GM23338 (cell line): ENCODE measurements at regions not wholly inside any gene's neighbourhood (a gene's known extent, or its start where the extent isn't known, plus 50 kb on each side); places are given as distances from the start of the nearest gene placed in this dataset.

Experiments used
- ATAC-seq: fragments of 200-7000 bp; cut with Tn5 transposase; 3 replicates; pipeline ENCODE4 v1.9.1; 2020
- DNase-seq: peaks from one replicate; pipeline ENCODE4 v3.0.0-alpha.2; 2015; ENCODE audit warnings: low spot score
- H2AFZ ChIP-seq: fragments of 200-600 bp; sonication (generic); 2 replicates; pipeline ENCODE4 v1.8.0; 2016; ENCODE audit warnings: antibody characterized with exemption, mild to moderate bottlenecking, moderate library complexity
- H3F3A ChIP-seq: fragments of 200-600 bp; sonication (generic); replicated peaks from 2 replicates; pipeline ENCODE4 v1.8.0; 2017; ENCODE audit warnings: antibody characterized with exemption, mixed run types, low read depth
- H3K27ac ChIP-seq: fragments of 200-600 bp; sonication (generic); 2 replicates; pipeline ENCODE4 v1.6.1; 2016; ENCODE audit warnings: low read depth
- H3K27me3 ChIP-seq: fragments of 200-600 bp; sonication (generic); 2 replicates; pipeline ENCODE4 v1.8.0; 2016; ENCODE audit warnings: mild to moderate bottlenecking, mixed run types, moderate library complexity; ENCODE audit not compliant: insufficient read depth
- H3K36me3 ChIP-seq: fragments of 200-600 bp; sonication (generic); 2 replicates; pipeline ENCODE4 v1.8.0; 2016; ENCODE audit warnings: mild to moderate bottlenecking; ENCODE audit not compliant: insufficient read depth
- H3K4me1 ChIP-seq: fragments of 200-600 bp; sonication (generic); 2 replicates; pipeline ENCODE4 v1.8.0; 2016; ENCODE audit warnings: mild to moderate bottlenecking, moderate library complexity; ENCODE audit not compliant: insufficient read depth
- H3K4me2 ChIP-seq: fragments of 200-600 bp; sonication (generic); 2 replicates; pipeline ENCODE4 v1.7.1; 2017; ENCODE audit warnings: mixed run types
- H3K4me3 ChIP-seq: fragments of 200-600 bp; sonication (generic); 2 replicates; pipeline ENCODE4 v1.6.1; 2016; ENCODE audit warnings: mixed run types
- H3K79me2 ChIP-seq: fragments of 200-600 bp; sonication (generic); replicated peaks from 2 replicates; pipeline ENCODE4 v1.8.0; 2017; ENCODE audit warnings: mild to moderate bottlenecking; ENCODE audit not compliant: insufficient read depth
- H3K9me2 ChIP-seq: fragments of 200-600 bp; sonication (generic); 2 replicates; pipeline ENCODE4 v1.8.0; 2017; ENCODE audit not compliant: insufficient read depth
- H4K20me1 ChIP-seq: fragments of 200-600 bp; sonication (generic); replicated peaks from 2 replicates; pipeline ENCODE4 v1.8.0; 2017; ENCODE audit warnings: mild to moderate bottlenecking; ENCODE audit not compliant: insufficient read depth
- H3K27ac Mint-ChIP-seq: 2 replicates; pipeline ENCODE4 v1.8.0; 2020; ENCODE audit warnings: inconsistent platforms, mild to moderate bottlenecking, moderate library complexity, mixed read lengths
- H3K27me3 Mint-ChIP-seq: 3 replicates; pipeline ENCODE4 v1.8.0; 2022; ENCODE audit warnings: low read depth, mild to moderate bottlenecking, moderate library complexity, mixed read lengths, inconsistent platforms; ENCODE audit not compliant: insufficient read depth, poor library complexity
- H3K36me3 Mint-ChIP-seq: 3 replicates; pipeline ENCODE4 v1.8.0; 2021; ENCODE audit warnings: low read depth, mild to moderate bottlenecking, inconsistent platforms, moderate library complexity, mixed read lengths
- H3K4me1 Mint-ChIP-seq: 3 replicates; pipeline ENCODE4 v1.8.0; 2020; ENCODE audit warnings: mild to moderate bottlenecking, inconsistent platforms, mixed read lengths
- H3K4me3 Mint-ChIP-seq: 3 replicates; pipeline ENCODE4 v1.8.0; 2021; ENCODE audit warnings: moderate library complexity, mild to moderate bottlenecking, inconsistent platforms, mixed read lengths
- H3K9me3 Mint-ChIP-seq: 3 replicates; pipeline ENCODE4 v1.8.0; 2020; ENCODE audit warnings: moderate library complexity, mild to moderate bottlenecking, inconsistent platforms, mixed read lengths
- CREB1 ChIP-seq: fragments of 250-450 bp; sonication (Bioruptor Pico); IDR thresholded peaks from 2 replicates; pipeline ENCODE4 v1.5.0; 2020; ENCODE audit warnings: low read depth, mild to moderate bottlenecking, moderate library complexity
- CTCF ChIP-seq, 2 experiments: fragments of 200-600 bp in 1 of 2; sonication (generic) in 1 of 2; conservative IDR thresholded peaks; 2 replicates each; pipeline versions ENCODE4 v1.5.1 to v1.6.1; 2016 to 2017; ENCODE audit warnings: antibody characterized with exemption in 2 of 2, low read depth in 2 of 2, mild to moderate bottlenecking in 2 of 2, moderate library complexity in 1 of 2
- EZH2 ChIP-seq: fragments of 200-600 bp; sonication (generic); IDR thresholded peaks from one replicate; pipeline ENCODE4 v1.8.0; 2017; ENCODE audit warnings: antibody characterized with exemption, mild to moderate bottlenecking, low read depth; ENCODE audit not compliant: unreplicated experiment
- EZH2phosphoT487 ChIP-seq: fragments of 200-600 bp; sonication (generic); IDR thresholded peaks from one replicate; pipeline ENCODE4 v1.8.1; 2018; ENCODE audit warnings: antibody characterized with exemption; ENCODE audit not compliant: unreplicated experiment
- JUNB ChIP-seq: IDR thresholded peaks from one replicate; pipeline ENCODE4 v1.6.1; 2016; ENCODE audit warnings: antibody characterized with exemption; ENCODE audit not compliant: unreplicated experiment
- NANOG ChIP-seq: IDR thresholded peaks from 2 replicates; pipeline ENCODE4 v1.6.1; 2016; ENCODE audit warnings: antibody characterized with exemption, borderline replicate concordance
- POLR2AphosphoS5 ChIP-seq: IDR thresholded peaks from 2 replicates; pipeline ENCODE4 v1.6.1; 2016; ENCODE audit warnings: antibody characterized with exemption, low read depth
- REST ChIP-seq: IDR thresholded peaks from one replicate; pipeline ENCODE4 v1.6.1; 2018; ENCODE audit warnings: antibody characterized with exemption; ENCODE audit not compliant: unreplicated experiment
- STAT1 ChIP-seq: IDR thresholded peaks from one replicate; pipeline ENCODE4 v1.6.1; 2016; ENCODE audit warnings: antibody characterized with exemption; ENCODE audit not compliant: unreplicated experiment
- ZNF114 ChIP-seq: fragments of 250-450 bp; sonication (Bioruptor Pico); IDR thresholded peaks from 2 replicates; pipeline ENCODE4 v1.5.0; 2020; ENCODE audit warnings: mild to moderate bottlenecking, moderate library complexity
- ZNF331 ChIP-seq: fragments of 250-450 bp; sonication (Bioruptor Pico); IDR thresholded peaks from 2 replicates; pipeline ENCODE4 v1.5.0; 2020; ENCODE audit warnings: low read depth, mild to moderate bottlenecking, moderate library complexity
- ZNF462 ChIP-seq: fragments of 250-450 bp; sonication (Bioruptor Pico); IDR thresholded peaks from 2 replicates; pipeline ENCODE4 v1.5.0; 2020; ENCODE audit warnings: mild to moderate bottlenecking, moderate library complexity
- TF ChIP-seq, protein P1 (sequence below): IDR thresholded peaks from 2 replicates; pipeline ENCODE4 v1.6.1; 2016; ENCODE audit warnings: antibody characterized with exemption

DNA sequence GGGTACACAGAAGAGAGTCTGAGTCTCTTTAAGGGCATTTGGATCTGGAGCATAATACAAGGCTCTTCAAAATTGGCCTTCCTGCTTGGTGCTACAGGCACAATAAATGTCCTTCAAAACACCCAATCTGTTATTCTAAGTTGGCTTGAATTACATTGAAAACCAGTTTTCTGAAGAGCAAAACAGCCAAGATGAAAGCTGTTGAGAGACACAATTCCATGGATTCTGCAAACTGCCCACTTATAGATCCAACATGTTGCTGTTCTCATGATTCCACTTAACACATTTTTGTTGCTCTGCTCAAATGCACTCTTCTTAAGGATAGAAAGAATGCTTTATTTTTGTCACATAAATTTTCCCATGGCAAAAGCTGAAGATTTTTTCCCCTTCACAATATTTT is 525.9 kb upstream of the CDH8 start:
- Histone ChIP-seq H3K79me2 (no peaks in the 10 kb centered on the region), H3K4me3 (no peak overlapping the region), H3K27ac (no peak overlapping the region), H3K9me2 (no peaks in the 10 kb centered on the region), H4K20me1 (no peaks in the 10 kb centered on the region), H3K27me3 (no peaks in the 10 kb centered on the region), H3K36me3 (no peaks in the 10 kb centered on the region), H2AFZ (no peak overlapping the region), H3F3A (no peaks in the 10 kb centered on the region), H3K4me2 (no peak overlapping the region), H3K4me1 (no peaks in the 10 kb centered on the region)
- no peaks in the 10 kb centered on the region for H3K27me3 Mint-ChIP-seq
- H3K9me3 Mint-ChIP-seq, result no peaks in the 10 kb centered on the region
- no peaks in the 10 kb centered on the region for H3K36me3 Mint-ChIP-seq
- no peak for TF ChIP-seq STAT1
- no peak for TF ChIP-seq POLR2AphosphoS5
- TF ChIP-seq JUNB, result no peak
- TF ChIP-seq REST, result no peak
- TF ChIP-seq CTCF (conservative IDR thresholded peaks at IDR 0.05; ENCODE audit: low read depth in 2 of 2), result no peak
- no peak for TF ChIP-seq CREB1 (CRISPR knock-in tag)
- no peak for TF ChIP-seq NANOG
- TF ChIP-seq ZNF462 (CRISPR knock-in tag), result no peak
- no peak for TF ChIP-seq EZH2
- no peak for TF ChIP-seq ZNF114 (CRISPR knock-in tag)
- TF ChIP-seq, protein P1, sequence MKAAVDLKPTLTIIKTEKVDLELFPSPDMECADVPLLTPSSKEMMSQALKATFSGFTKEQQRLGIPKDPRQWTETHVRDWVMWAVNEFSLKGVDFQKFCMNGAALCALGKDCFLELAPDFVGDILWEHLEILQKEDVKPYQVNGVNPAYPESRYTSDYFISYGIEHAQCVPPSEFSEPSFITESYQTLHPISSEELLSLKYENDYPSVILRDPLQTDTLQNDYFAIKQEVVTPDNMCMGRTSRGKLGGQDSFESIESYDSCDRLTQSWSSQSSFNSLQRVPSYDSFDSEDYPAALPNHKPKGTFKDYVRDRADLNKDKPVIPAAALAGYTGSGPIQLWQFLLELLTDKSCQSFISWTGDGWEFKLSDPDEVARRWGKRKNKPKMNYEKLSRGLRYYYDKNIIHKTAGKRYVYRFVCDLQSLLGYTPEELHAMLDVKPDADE, result no peak
- TF ChIP-seq ZNF331 (CRISPR knock-in tag), result no peak
- no peak for TF ChIP-seq EZH2phosphoT487
- no peak for ATAC-seq
- H3K4me1 Mint-ChIP-seq, result peaks cover 13% of the 10 kb centered on the region
- DNase-seq, result no peak
- H3K4me3 Mint-ChIP-seq, result no peak overlapping the region
- H3K27ac Mint-ChIP-seq, result no peak overlapping the region
